ENCODE measurements at regions not wholly inside any gene's neighbourhood (a gene's known extent, or its start where the extent isn't known, plus 50 kb on each side); places are given as distances from the start of the nearest gene placed in this dataset.

DNA sequence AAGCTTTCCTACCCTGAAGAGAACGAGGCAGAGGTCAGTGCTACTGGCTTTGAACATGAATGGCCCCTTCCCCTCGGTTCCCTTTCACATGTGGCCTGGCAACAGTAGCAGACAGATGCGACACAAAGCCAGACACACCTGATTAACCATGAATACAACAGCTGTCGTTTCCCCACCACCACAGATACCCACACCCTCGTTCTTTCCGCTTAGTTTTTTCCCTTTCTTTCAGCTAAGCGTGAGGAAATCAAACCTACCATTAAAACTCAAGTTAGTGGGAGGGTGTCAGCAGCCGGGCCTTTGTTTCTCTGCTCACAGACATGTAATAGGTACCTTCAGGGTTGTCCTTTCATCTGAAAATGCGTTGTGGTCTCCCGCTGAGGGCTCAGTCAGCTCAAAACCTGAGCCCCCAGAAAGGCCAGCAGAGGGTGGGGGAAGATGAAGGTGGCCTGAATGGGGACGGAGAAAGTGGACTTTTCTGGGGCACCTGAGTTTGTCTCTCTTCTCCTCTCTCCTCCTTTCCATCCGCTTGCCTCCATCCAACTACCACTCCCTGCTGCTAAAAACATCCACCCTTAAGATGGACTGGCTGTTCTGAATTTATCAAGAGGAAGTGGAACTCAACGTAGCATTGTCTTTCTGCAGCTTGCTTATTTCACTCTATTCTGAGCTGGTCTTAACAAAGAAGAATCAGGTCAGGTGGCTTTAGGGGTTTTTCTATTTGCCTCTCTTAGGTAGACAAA lies 516.6 kb upstream of the JARID2 start:
- Histone ChIP-seq H3K4me1 (ENCODE audit: insufficient read depth, low read length, poor library complexity, severe bottlenecking) (peaks cover 60% of the 10 kb centered on the region), H2AFZ (ENCODE audit: low read length) (peak overlapping the region; percentile 61; the same call in 1 of the 2 replicates), H4K20me1 (ENCODE audit: insufficient read depth, low read length) (no peaks in the 10 kb centered on the region), H3K9me2 (ENCODE audit: insufficient read depth, low read length) (no peaks in the 10 kb centered on the region), H3K27ac (ENCODE audit: low read depth, low read length, poor library complexity, severe bottlenecking) (peak overlapping the region; percentile 98), H3K4me3 (ENCODE audit: low read depth, low read length, poor library complexity, severe bottlenecking) (peak overlapping the region; percentile 59), H3K9me3 (ENCODE audit: low read length) (peaks cover 1% of the 10 kb centered on the region; the same call in 1 of the 2 replicates), H3K4me2 (ENCODE audit: low read length) (peak overlapping the region; percentile 75), H3K36me3 (ENCODE audit: insufficient read depth, low read length) (peaks cover 1% of the 10 kb centered on the region; the same call in 1 of the 2 replicates), H3K79me2 (ENCODE audit: insufficient read depth, low read depth, low read length) (no peaks in the 10 kb centered on the region)
- ChIA-PET POLR2A (interaction anchor here (0.6 to 2.5 kb wide), 10 partner anchors 10 to 723 kb away, joined by 3 to 9 read pairs (median 3); no protein-coding TSS in a partner anchor), CTCF (ENCODE audit: unreplicated experiment) (interaction anchor here (1.8 kb wide), 1 partner anchor 11 kb away, joined by 11 read pairs; no protein-coding TSS in a partner anchor)
- intact Hi-C loops (cut with micrococcal nuclease; ENCODE audit: unreplicated experiment), result loop anchor here (1.0 to 5.0 kb wide), 2 partner anchors 65 to 518 kb away; partner anchors contain the start of gene JARID2
- TSS peak; percentile 89 for BruUV-seq (replicated peaks)
- no peak for TF ChIP-seq EZH2phosphoT487 (IDR thresholded peaks at IDR 0.05; ENCODE audit: borderline replicate concordance, low read depth, low read length)
- TF ChIP-seq, protein P1, sequence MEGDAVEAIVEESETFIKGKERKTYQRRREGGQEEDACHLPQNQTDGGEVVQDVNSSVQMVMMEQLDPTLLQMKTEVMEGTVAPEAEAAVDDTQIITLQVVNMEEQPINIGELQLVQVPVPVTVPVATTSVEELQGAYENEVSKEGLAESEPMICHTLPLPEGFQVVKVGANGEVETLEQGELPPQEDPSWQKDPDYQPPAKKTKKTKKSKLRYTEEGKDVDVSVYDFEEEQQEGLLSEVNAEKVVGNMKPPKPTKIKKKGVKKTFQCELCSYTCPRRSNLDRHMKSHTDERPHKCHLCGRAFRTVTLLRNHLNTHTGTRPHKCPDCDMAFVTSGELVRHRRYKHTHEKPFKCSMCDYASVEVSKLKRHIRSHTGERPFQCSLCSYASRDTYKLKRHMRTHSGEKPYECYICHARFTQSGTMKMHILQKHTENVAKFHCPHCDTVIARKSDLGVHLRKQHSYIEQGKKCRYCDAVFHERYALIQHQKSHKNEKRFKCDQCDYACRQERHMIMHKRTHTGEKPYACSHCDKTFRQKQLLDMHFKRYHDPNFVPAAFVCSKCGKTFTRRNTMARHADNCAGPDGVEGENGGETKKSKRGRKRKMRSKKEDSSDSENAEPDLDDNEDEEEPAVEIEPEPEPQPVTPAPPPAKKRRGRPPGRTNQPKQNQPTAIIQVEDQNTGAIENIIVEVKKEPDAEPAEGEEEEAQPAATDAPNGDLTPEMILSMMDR (conservative IDR thresholded peaks at IDR 0.05; ENCODE audit: low read length), result no peak
- DNase-seq (ENCODE audit: low spot score), result peak; percentile 95

DNA sequence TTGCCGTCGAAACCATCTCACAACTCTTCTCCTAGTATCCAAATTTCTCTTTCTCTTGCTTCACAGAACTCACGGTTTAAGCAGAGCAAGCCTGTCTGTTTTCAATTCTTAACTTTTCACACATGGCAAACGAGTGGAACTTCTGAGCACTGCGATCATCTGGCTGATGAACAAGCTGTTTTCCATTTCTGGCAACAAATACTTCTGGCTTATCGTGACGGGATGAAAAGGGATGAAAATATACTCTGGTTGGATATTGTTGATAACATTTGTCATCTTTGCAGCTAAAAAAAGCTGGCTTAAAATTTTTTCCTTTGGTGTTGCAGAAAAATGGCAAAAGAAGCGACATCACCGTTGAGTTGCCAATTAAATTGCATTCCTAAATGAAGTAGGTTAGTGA lies 515.2 kb upstream of the JARID2 start:
- intact Hi-C loops (cut with micrococcal nuclease; ENCODE audit: unreplicated experiment), result no loop called here
- peak overlapping the region; percentile 75 for H3K4me2 ChIP-seq (ENCODE audit: low read length)

More for the DNA sequence above, 515.2 kb upstream of the JARID2 start:
- ChIA-PET POLR2A (no interaction called here), CTCF (ENCODE audit: unreplicated experiment) (no interaction called here)
- TF ChIP-seq EZH2phosphoT487 (IDR thresholded peaks at IDR 0.05; ENCODE audit: borderline replicate concordance, low read depth, low read length), result no peak
- TF ChIP-seq, protein P1 (conservative IDR thresholded peaks at IDR 0.05; ENCODE audit: low read length), result no peak
- no peaks in the 10 kb centered on the region for H3K79me2 ChIP-seq (ENCODE audit: insufficient read depth, low read depth, low read length)
- peaks cover 4% of the 10 kb centered on the region; the same call in 1 of the 2 replicates for H3K9me3 ChIP-seq (ENCODE audit: low read length)
- no TSS peak for BruUV-seq (replicated peaks)
- peak overlapping the region; percentile 50; the same call in 1 of the 2 replicates for H2AFZ ChIP-seq (ENCODE audit: low read length)
- H3K27ac ChIP-seq (ENCODE audit: low read depth, low read length, poor library complexity, severe bottlenecking), result peak overlapping the region; percentile 98
- peak overlapping the region; percentile 59 for H3K4me3 ChIP-seq (ENCODE audit: low read depth, low read length, poor library complexity, severe bottlenecking)
- no peaks in the 10 kb centered on the region for H4K20me1 ChIP-seq (ENCODE audit: insufficient read depth, low read length)
- no peaks in the 10 kb centered on the region for H3K9me2 ChIP-seq (ENCODE audit: insufficient read depth, low read length)
- H3K36me3 ChIP-seq (ENCODE audit: insufficient read depth, low read length), result peaks cover 4% of the 10 kb centered on the region; the same call in 1 of the 2 replicates
- no peak for DNase-seq (ENCODE audit: low spot score)
- peaks cover 73% of the 10 kb centered on the region for H3K4me1 ChIP-seq (ENCODE audit: insufficient read depth, low read length, poor library complexity, severe bottlenecking)
